Transverse colon (tissue), 3 donors: ENCODE measurements at regions not wholly inside any gene's neighbourhood (a gene's known extent, or its start where the extent isn't known, plus 50 kb on each side); places are given as distances from the start of the nearest gene placed in this dataset.

Source experiments
- CTCF ChIP-seq, 5 experiments: fragments of 200-600 bp in 3 of 5; fragments of 450-650 bp in 2 of 5; sonication (generic) in 3 of 5; IDR thresholded peaks; 1 replicate in 2 of 5; 2 replicates in 3 of 5; pipeline ENCODE4 v1.5.1; 2016 to 2017; ENCODE audit warnings: antibody characterized with exemption in 5 of 5, inconsistent platforms in 3 of 5, mild to moderate bottlenecking in 2 of 5, moderate library complexity in 1 of 5
- POLR2A ChIP-seq: fragments of 450-650 bp; IDR thresholded peaks from one replicate; pipeline ENCODE4 v1.6.1; 2016; ENCODE audit warnings: antibody characterized with exemption, mild to moderate bottlenecking, moderate library complexity

- TF ChIP-seq POLR2A (no peak), CTCF (IDR thresholded peaks at IDR 0.05) (no peak)
Observed at GRCh38 chr20:55173601-55174000, 698.2 kb downstream of the DOK5 start.
